ENCODE measurements at regions not wholly inside any gene's neighbourhood (a gene's known extent, or its start where the extent isn't known, plus 50 kb on each side); places are given as distances from the start of the nearest gene placed in this dataset.

DNA sequence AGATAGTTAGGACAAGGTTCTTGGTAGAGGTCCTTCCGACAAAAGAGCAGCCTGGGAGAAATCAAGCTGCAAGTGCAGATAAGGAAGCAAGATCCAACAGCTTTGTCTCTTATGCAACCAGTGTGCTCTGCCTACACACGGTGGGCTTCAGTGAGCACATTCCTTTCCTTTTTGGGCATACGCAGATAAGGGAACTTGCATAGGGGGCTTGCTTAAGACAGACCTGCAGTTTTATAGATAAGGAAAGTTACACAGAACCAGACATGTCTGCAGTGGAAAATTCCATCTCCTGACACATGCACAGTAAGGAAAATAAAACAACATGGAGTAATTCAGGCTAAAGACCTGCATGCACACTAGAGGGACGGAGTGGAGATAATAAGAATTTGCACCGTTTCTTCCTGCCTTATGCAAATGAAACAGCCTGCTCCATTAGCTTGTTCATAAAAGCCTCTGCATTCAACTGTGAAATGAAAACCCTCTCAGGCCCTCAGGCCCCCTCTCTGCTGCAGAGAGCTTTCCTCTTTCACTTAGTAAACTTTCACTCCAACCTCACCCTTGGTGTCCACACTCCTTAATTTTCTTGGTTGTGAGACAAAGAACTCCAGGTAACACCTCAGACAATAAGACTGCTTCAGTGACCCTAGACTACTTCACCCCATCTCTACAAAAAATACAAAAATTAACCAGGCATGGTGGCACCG lies 97.5 kb upstream of the MYLIP start:
- H3K4me3 ChIP-seq, result no peak overlapping the region
- no peaks in the 10 kb centered on the region for H3K4me1 ChIP-seq (ENCODE audit: insufficient read depth)
- H3K9me3 ChIP-seq, result no peaks in the 10 kb centered on the region
- TF ChIP-seq EP300 (IDR thresholded peaks at IDR 0.05) (no peak), POLR2A (IDR thresholded peaks at IDR 0.05) (no peak)
- TF ChIP-seq, protein P1, sequence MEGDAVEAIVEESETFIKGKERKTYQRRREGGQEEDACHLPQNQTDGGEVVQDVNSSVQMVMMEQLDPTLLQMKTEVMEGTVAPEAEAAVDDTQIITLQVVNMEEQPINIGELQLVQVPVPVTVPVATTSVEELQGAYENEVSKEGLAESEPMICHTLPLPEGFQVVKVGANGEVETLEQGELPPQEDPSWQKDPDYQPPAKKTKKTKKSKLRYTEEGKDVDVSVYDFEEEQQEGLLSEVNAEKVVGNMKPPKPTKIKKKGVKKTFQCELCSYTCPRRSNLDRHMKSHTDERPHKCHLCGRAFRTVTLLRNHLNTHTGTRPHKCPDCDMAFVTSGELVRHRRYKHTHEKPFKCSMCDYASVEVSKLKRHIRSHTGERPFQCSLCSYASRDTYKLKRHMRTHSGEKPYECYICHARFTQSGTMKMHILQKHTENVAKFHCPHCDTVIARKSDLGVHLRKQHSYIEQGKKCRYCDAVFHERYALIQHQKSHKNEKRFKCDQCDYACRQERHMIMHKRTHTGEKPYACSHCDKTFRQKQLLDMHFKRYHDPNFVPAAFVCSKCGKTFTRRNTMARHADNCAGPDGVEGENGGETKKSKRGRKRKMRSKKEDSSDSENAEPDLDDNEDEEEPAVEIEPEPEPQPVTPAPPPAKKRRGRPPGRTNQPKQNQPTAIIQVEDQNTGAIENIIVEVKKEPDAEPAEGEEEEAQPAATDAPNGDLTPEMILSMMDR (IDR thresholded peaks at IDR 0.05), result no peak
- WGBS, 3 donors, result 54 to 74% (median 59%) methylated on average over 6 of the region's 6 CpGs
- no peak overlapping the region for H3K27ac ChIP-seq
- intact Hi-C loops (cut with DNase I), result no loop called here
- H3K27me3 ChIP-seq, result no peaks in the 10 kb centered on the region
- no peaks in the 10 kb centered on the region for H3K36me3 ChIP-seq
- no peak for DNase-seq

- 79 to 91% (median 86%) methylated on average over 3 of the region's 3 CpGs for WGBS, 3 donors
- H3K4me3 ChIP-seq, result no peak overlapping the region
- no peaks in the 10 kb centered on the region for H3K36me3 ChIP-seq
- no peak overlapping the region for H3K27ac ChIP-seq
- H3K27me3 ChIP-seq, result no peaks in the 10 kb centered on the region
- TF ChIP-seq, protein P1 (IDR thresholded peaks at IDR 0.05), result no peak
- TF ChIP-seq EP300 (IDR thresholded peaks at IDR 0.05) (no peak), POLR2A (IDR thresholded peaks at IDR 0.05) (no peak)
- no peak for DNase-seq
- intact Hi-C loops (cut with DNase I), result no loop called here
- no peaks in the 10 kb centered on the region for H3K9me3 ChIP-seq
- H3K4me1 ChIP-seq (ENCODE audit: insufficient read depth), result no peaks in the 10 kb centered on the region
Observed at GRCh38 chr6:16028966-16029365, 99.9 kb upstream of the MYLIP start.

DNA sequence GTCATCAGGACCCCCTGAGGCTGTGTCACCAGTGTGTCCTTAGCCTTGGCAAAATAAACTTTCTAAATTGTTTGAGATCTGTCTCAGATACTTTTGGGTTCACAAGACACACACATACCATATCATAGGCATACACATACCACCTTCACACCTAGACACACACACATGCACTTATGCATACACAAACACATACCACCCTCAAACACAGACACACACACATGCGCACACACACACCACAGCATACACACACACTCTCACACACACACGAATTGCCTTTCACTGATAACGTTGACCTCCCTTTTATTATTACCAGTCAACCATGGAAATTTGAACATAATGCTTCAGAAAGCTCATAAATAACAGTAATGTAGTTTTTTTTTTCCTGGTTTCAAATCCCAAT lies 108.6 kb upstream of the MYLIP start:
- intact Hi-C loops (cut with DNase I), result no loop called here
- Histone ChIP-seq H3K9me3 (no peaks in the 10 kb centered on the region), H3K36me3 (no peaks in the 10 kb centered on the region), H3K4me1 (ENCODE audit: insufficient read depth) (no peaks in the 10 kb centered on the region), H3K4me3 (no peak overlapping the region), H3K27ac (no peak overlapping the region), H3K27me3 (no peaks in the 10 kb centered on the region)
- 76 to 81% (median 79%) methylated on average over 3 of the region's 3 CpGs for WGBS, 3 donors
- no peak for DNase-seq
- no peak for TF ChIP-seq POLR2A (IDR thresholded peaks at IDR 0.05)
- TF ChIP-seq, protein P1 (IDR thresholded peaks at IDR 0.05), result no peak
- TF ChIP-seq EP300 (IDR thresholded peaks at IDR 0.05), result no peak

DNA sequence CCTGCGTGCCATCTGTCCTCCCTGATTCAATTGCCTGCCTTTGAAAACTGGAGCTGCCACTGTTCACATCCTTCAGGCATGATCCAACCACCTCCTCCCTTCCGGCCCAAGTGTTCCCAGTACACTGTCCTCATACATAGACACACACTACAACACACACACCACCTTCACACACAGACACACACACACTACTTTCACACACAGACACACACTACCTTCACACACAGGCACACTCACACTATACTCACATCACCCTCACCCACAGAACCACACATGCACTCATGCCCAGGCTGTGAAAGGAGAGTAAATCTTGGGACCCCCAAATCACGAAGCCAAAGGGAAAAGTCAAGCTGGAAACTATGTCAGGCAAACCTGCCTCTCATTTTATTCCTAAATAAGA lies 109.4 kb upstream of the MYLIP start:
- Histone ChIP-seq H3K36me3 (no peaks in the 10 kb centered on the region), H3K4me3 (no peak overlapping the region), H3K4me1 (ENCODE audit: insufficient read depth) (no peaks in the 10 kb centered on the region), H3K9me3 (no peaks in the 10 kb centered on the region), H3K27me3 (no peaks in the 10 kb centered on the region), H3K27ac (no peak overlapping the region)
- TF ChIP-seq, protein P1 (IDR thresholded peaks at IDR 0.05), result no peak
- TF ChIP-seq POLR2A (IDR thresholded peaks at IDR 0.05) (no peak), EP300 (IDR thresholded peaks at IDR 0.05) (no peak)
- no peak for DNase-seq
- 79 to 87% (median 84%) methylated on average over 3 of the region's 3 CpGs for WGBS, 3 donors
- intact Hi-C loops (cut with DNase I), result no loop called here

Measured in ovary (tissue), 7 donors.